ENCODE measurements at regions not wholly inside any gene's neighbourhood (a gene's known extent, or its start where the extent isn't known, plus 50 kb on each side); places are given as distances from the start of the nearest gene placed in this dataset.

GRCh38 chr2:64218137-64218802 lies 74.0 kb upstream of the PELI1 start:
- no peak for TF ChIP-seq CTCF (conservative IDR thresholded peaks at IDR 0.05)
- peaks cover 47% of the 10 kb centered on the region for H3K4me1 Mint-ChIP-seq (ENCODE audit: unreplicated experiment)

GRCh38 chr2:64219149-64219548 lies 74.9 kb upstream of the PELI1 start:
- no peak for TF ChIP-seq CTCF (conservative IDR thresholded peaks at IDR 0.05)
- no peaks in the 10 kb centered on the region for H3K9me3 Mint-ChIP-seq
- H3K4me1 Mint-ChIP-seq (ENCODE audit: unreplicated experiment), result peaks cover 43% of the 10 kb centered on the region
- no peak overlapping the region for H3K4me3 Mint-ChIP-seq
- no peaks in the 10 kb centered on the region for H3K36me3 Mint-ChIP-seq
- no peaks in the 10 kb centered on the region for H3K27me3 Mint-ChIP-seq
- no peak for DNase-seq (ENCODE audit: extremely low spot score, unreplicated experiment)
- H3K27ac Mint-ChIP-seq, result no peak overlapping the region

More at GRCh38 chr2:64218137-64218802, 74.0 kb upstream of the PELI1 start:
- Mint-ChIP-seq H3K27me3 (no peaks in the 10 kb centered on the region), H3K4me3 (no peak overlapping the region), H3K36me3 (no peaks in the 10 kb centered on the region), H3K27ac (no peak overlapping the region), H3K9me3 (no peaks in the 10 kb centered on the region)
- DNase-seq (ENCODE audit: extremely low spot score, unreplicated experiment), result no peak

- H3K4me3 Mint-ChIP-seq, result no peak overlapping the region
- no peaks in the 10 kb centered on the region for H3K9me3 Mint-ChIP-seq
- no peak for TF ChIP-seq CTCF (conservative IDR thresholded peaks at IDR 0.05)
- H3K36me3 Mint-ChIP-seq, result no peaks in the 10 kb centered on the region
- no peak for DNase-seq (ENCODE audit: extremely low spot score, unreplicated experiment)
- peak overlapping the region; percentile 1 for H3K27ac Mint-ChIP-seq
- peaks cover 35% of the 10 kb centered on the region for H3K4me1 Mint-ChIP-seq (ENCODE audit: unreplicated experiment)
- no peaks in the 10 kb centered on the region for H3K27me3 Mint-ChIP-seq
Observed at GRCh38 chr2:64220265-64220664, 76.0 kb upstream of the PELI1 start.

GRCh38 chr2:64220894-64221617 lies 76.8 kb upstream of the PELI1 start:
- no peak for DNase-seq (ENCODE audit: extremely low spot score, unreplicated experiment)
- peak overlapping the region; percentile 56 for H3K27ac Mint-ChIP-seq
- H3K4me3 Mint-ChIP-seq, result peak overlapping the region; percentile 72
- no peaks in the 10 kb centered on the region for H3K9me3 Mint-ChIP-seq
- H3K27me3 Mint-ChIP-seq, result no peaks in the 10 kb centered on the region
- H3K36me3 Mint-ChIP-seq, result no peaks in the 10 kb centered on the region
- peaks cover 35% of the 10 kb centered on the region for H3K4me1 Mint-ChIP-seq (ENCODE audit: unreplicated experiment)
- no peak for TF ChIP-seq CTCF (conservative IDR thresholded peaks at IDR 0.05)

DNA sequence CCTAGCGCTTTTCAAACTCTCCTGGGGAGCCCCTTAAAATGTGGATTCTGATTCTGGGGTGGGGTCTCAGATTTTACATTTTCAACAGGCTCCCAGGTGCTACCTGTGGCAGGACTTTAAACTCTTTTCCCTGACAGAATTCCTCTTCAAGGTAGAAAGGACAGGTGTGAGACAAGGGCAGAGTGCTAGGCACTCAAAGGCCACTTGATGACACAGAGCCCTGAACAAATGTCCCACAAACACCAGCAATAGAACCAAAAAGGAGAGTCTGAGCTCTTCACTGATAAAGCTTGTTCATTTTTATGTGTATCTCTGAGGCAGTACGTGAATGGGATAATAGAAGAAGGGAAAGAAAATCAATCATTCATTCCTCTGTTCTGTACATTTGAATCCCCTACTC lies 77.7 kb upstream of the PELI1 start:
- Mint-ChIP-seq H3K27ac (peak overlapping the region; percentile 56), H3K36me3 (no peaks in the 10 kb centered on the region), H3K4me1 (ENCODE audit: unreplicated experiment) (peaks cover 35% of the 10 kb centered on the region), H3K9me3 (no peaks in the 10 kb centered on the region), H3K4me3 (peak overlapping the region; percentile 15), H3K27me3 (no peaks in the 10 kb centered on the region)
- no peak for DNase-seq (ENCODE audit: extremely low spot score, unreplicated experiment)
- TF ChIP-seq CTCF (conservative IDR thresholded peaks at IDR 0.05), result no peak

Data from type B pancreatic cell (in vitro differentiated cells).